IMR-90 (cell line): ENCODE measurements at regions not wholly inside any gene's neighbourhood (a gene's known extent, or its start where the extent isn't known, plus 50 kb on each side); places are given as distances from the start of the nearest gene placed in this dataset.

Experiments
- ATAC-seq: fragments of 200-7000 bp; cut with Tn5 transposase; 2 replicates; pipeline ENCODE4 v1.9.1; 2020; ENCODE audit warnings: low read depth, mild to moderate bottlenecking, moderate library complexity
- BruUV-seq: library from RNA; stranded (reverse); fragments of 400-500 nt; replicated peaks from 2 replicates; lab custom pipeline; 2021; lab: Mats Ljungman, UMichigan
- CTCF ChIA-PET: fragments of 300-600 bp; formaldehyde crosslinking; extraction: SDS; loops from one replicate; lab custom pipeline; 2021; ENCODE audit warnings: antibody characterized with exemption; lab: Yijun Ruan, JAX
- POLR2A ChIA-PET: fragments of 300-600 bp; sonication (Branson Sonifier 250); formaldehyde crosslinking; loops from one replicate; lab custom pipeline; 2022; ENCODE audit warnings: antibody characterized with exemption; ENCODE audit not compliant: unreplicated experiment; lab: Charles Lee
- DNase-seq: peaks from one replicate; pipeline ENCODE4 v3.0.0; 2013
- H2AFZ ChIP-seq: replicated peaks from 2 replicates; pipeline ENCODE3; 2013; ENCODE audit warnings: low read length, mild to moderate bottlenecking; ENCODE audit not compliant: poor library complexity
- H2AK5ac ChIP-seq: 2 replicates; pipeline ENCODE4 v1.6.1; 2013; ENCODE audit warnings: low read depth, low read length, inconsistent platforms
- H2AK9ac ChIP-seq: replicated peaks from 2 replicates; pipeline ENCODE3; 2013; ENCODE audit warnings: mild to moderate bottlenecking, low read depth, low read length, moderate library complexity; ENCODE audit not compliant: poor library complexity
- H2BK120ac ChIP-seq: 2 replicates; pipeline ENCODE4 v1.6.1; 2013; ENCODE audit warnings: low read depth, low read length, inconsistent platforms
- H2BK15ac ChIP-seq: 3 replicates; pipeline ENCODE4 v1.6.1; 2013; ENCODE audit warnings: low read depth, low read length, inconsistent platforms
- H2BK20ac ChIP-seq: 2 replicates; pipeline ENCODE4 v1.6.1; 2013; ENCODE audit warnings: low read depth, mild to moderate bottlenecking, inconsistent platforms, low read length, moderate library complexity
- H2BK5ac ChIP-seq: 2 replicates; pipeline ENCODE4 v1.6.1; 2013; ENCODE audit warnings: mild to moderate bottlenecking, low read depth, low read length, inconsistent platforms; ENCODE audit not compliant: poor library complexity, severe bottlenecking
- H3K14ac ChIP-seq: replicated peaks from 2 replicates; pipeline ENCODE4 v1.6.1; 2013; ENCODE audit warnings: low read depth, low read length, inconsistent platforms
- H3K18ac ChIP-seq: 2 replicates; pipeline ENCODE4 v1.6.1; 2013; ENCODE audit warnings: low read depth, low read length, control low read depth
- H3K23ac ChIP-seq: 2 replicates; pipeline ENCODE4 v1.6.1; 2013; ENCODE audit warnings: low read depth, low read length, inconsistent platforms
- H3K27ac ChIP-seq: 2 replicates; pipeline ENCODE4 v1.5.1; 2013; ENCODE audit warnings: mild to moderate bottlenecking, control low read depth, low read length; ENCODE audit not compliant: insufficient read depth
- H3K27me3 ChIP-seq: 2 replicates; pipeline ENCODE4 v1.6.1; 2013; ENCODE audit warnings: low read length; ENCODE audit not compliant: control insufficient read depth, insufficient read depth
- H3K36me3 ChIP-seq: 2 replicates; pipeline ENCODE4 v1.6.1; 2013; ENCODE audit warnings: low read length, mixed read lengths; ENCODE audit not compliant: control insufficient read depth, insufficient read depth
- H3K4ac ChIP-seq: 2 replicates; pipeline ENCODE4 v1.6.1; 2013; ENCODE audit warnings: low read depth, low read length, inconsistent platforms
- H3K4me1 ChIP-seq: 2 replicates; pipeline ENCODE4 v1.6.1; 2013; ENCODE audit warnings: low read length, mixed read lengths; ENCODE audit not compliant: control insufficient read depth, insufficient read depth
- H3K4me2 ChIP-seq: 2 replicates; pipeline ENCODE4 v1.6.1; 2013; ENCODE audit warnings: low read depth, mild to moderate bottlenecking, control low read depth, low read length, moderate library complexity
- H3K4me3 ChIP-seq: 2 replicates; pipeline ENCODE4 v1.5.1; 2013; ENCODE audit warnings: low read depth, mild to moderate bottlenecking, control low read depth, low read length, moderate library complexity; ENCODE audit not compliant: insufficient read depth
- H3K56ac ChIP-seq: 2 replicates; pipeline ENCODE4 v1.6.1; 2013; ENCODE audit warnings: low read length, inconsistent platforms; ENCODE audit not compliant: insufficient read depth; ENCODE audit errors: extremely low read depth
- H3K79me1 ChIP-seq, 2 experiments: 2 replicates each; pipeline ENCODE4 v1.6.1; 2013; ENCODE audit warnings: low read length in 2 of 2, inconsistent platforms in 1 of 2, low read depth in 1 of 2
- H3K9ac ChIP-seq: 2 replicates; pipeline ENCODE4 v1.6.1; 2013; ENCODE audit warnings: low read depth, low read length, control low read depth
- H3K9me1 ChIP-seq: 2 replicates; pipeline ENCODE4 v1.6.1; 2013; ENCODE audit warnings: low read length, inconsistent platforms; ENCODE audit not compliant: insufficient read depth
- H3K9me3 ChIP-seq: 2 replicates; pipeline ENCODE4 v1.6.1; 2013; ENCODE audit warnings: low read length; ENCODE audit not compliant: control insufficient read depth, insufficient read depth
- H4K20me1 ChIP-seq: 2 replicates; pipeline ENCODE4 v1.6.1; 2013; ENCODE audit warnings: low read length, inconsistent platforms; ENCODE audit not compliant: insufficient read depth
- H4K5ac ChIP-seq: 2 replicates; pipeline ENCODE4 v1.6.1; 2013; ENCODE audit warnings: mild to moderate bottlenecking, low read depth, low read length, control low read depth
- H4K8ac ChIP-seq, 2 experiments: 2 replicates each; pipeline ENCODE4 v1.6.1; 2013; ENCODE audit warnings: low read depth in 2 of 2, low read length in 2 of 2, control low read depth in 1 of 2, inconsistent platforms in 1 of 2
- H4K91ac ChIP-seq: 2 replicates; pipeline ENCODE4 v1.6.1; 2013; ENCODE audit warnings: low read depth, low read length, inconsistent platforms; ENCODE audit not compliant: insufficient read depth
- BHLHE40 ChIP-seq: fragments of 150-350 bp; IDR thresholded peaks from 2 replicates; pipeline ENCODE4 v1.6.1; 2016; ENCODE audit warnings: mild to moderate bottlenecking, low read depth, low read length
- CEBPB ChIP-seq: IDR thresholded peaks from 2 replicates; pipeline ENCODE4 v1.6.1; 2012; ENCODE audit warnings: low read depth, low read length, improper control_type of control experiment
- CHD1 ChIP-seq: IDR thresholded peaks from 2 replicates; pipeline ENCODE4 v1.6.1; 2012; ENCODE audit warnings: low read depth, low read length, improper control_type of control experiment
- FOS ChIP-seq: fragments of 150-350 bp; IDR thresholded peaks from 2 replicates; pipeline ENCODE4 v1.6.1; 2016; ENCODE audit warnings: low read depth, low read length
- MAFK ChIP-seq: IDR thresholded peaks from 2 replicates; pipeline ENCODE4 v1.6.1; 2012; ENCODE audit warnings: low read depth, low read length, improper control_type of control experiment
- MAZ ChIP-seq: IDR thresholded peaks from 2 replicates; pipeline ENCODE4 v1.6.1; 2012; ENCODE audit warnings: low read depth, mild to moderate bottlenecking, low read length, improper control_type of control experiment, moderate library complexity, borderline replicate concordance
- MXI1 ChIP-seq: IDR thresholded peaks from 2 replicates; pipeline ENCODE4 v1.6.1; 2012; ENCODE audit warnings: low read depth, mild to moderate bottlenecking, low read length, moderate library complexity, borderline replicate concordance
- NFE2L2 ChIP-seq: fragments of 150-350 bp; IDR thresholded peaks from 2 replicates; pipeline ENCODE4 v1.6.1; 2016; ENCODE audit warnings: low read depth, mild to moderate bottlenecking, low read length
- POLR2A ChIP-seq: IDR thresholded peaks from 2 replicates; pipeline ENCODE4 v1.6.1; 2012; ENCODE audit warnings: mild to moderate bottlenecking, low read depth, low read length
- RAD21 ChIP-seq: IDR thresholded peaks from 2 replicates; pipeline ENCODE4 v1.6.1; 2012; ENCODE audit warnings: low read length, improper control_type of control experiment
- RCOR1 ChIP-seq: IDR thresholded peaks from 2 replicates; pipeline ENCODE4 v1.6.1; 2012; ENCODE audit warnings: mild to moderate bottlenecking, low read length, improper control_type of control experiment; ENCODE audit not compliant: insufficient replicate concordance
- RFX5 ChIP-seq: IDR thresholded peaks from 2 replicates; pipeline ENCODE4 v1.8.0; 2012; ENCODE audit warnings: low read depth, mild to moderate bottlenecking, low read length, moderate library complexity
- SMC3 ChIP-seq: fragments of 150-350 bp; IDR thresholded peaks from 2 replicates; pipeline ENCODE4 v1.6.1; 2016; ENCODE audit warnings: low read depth, mild to moderate bottlenecking, antibody characterized with exemption, low read length, moderate library complexity
- WGBS, 2 experiments: methylation state at CpG; one replicate each; pipeline versions ENCODE4 v1.1.5 to v1.1.7; 2013; ENCODE audit warnings: missing lambda C conversion rate in 2 of 2; ENCODE audit not compliant: insufficient read length in 1 of 2; ENCODE audit errors: extremely low coverage in 2 of 2; 5-methylcytosine and 5-hydroxymethylcytosine counted together
- dilution Hi-C: fragments of 300-500 bp; cut with HindIII; formaldehyde crosslinking; loops from one replicate; pipeline ENCODE4 v1.14.3; 2018; ENCODE audit warnings: low sequenced_read_pairs; ENCODE audit not compliant: unreplicated experiment
- in situ Hi-C: fragments of 300-500 bp; cut with MboI; formaldehyde crosslinking; loops from 3 replicates; pipeline ENCODE4 v1.14.3; 2019; ENCODE audit warnings: low sequenced_read_pairs, inconsistent platforms, mixed read lengths
- intact Hi-C: fragments of 100-400 bp; cut with micrococcal nuclease; formaldehyde crosslinking; loops from 2 replicates; pipeline ENCODE4 v1.10.0; 2022
- TF ChIP-seq, protein P1 (sequence below): conservative IDR thresholded peaks from 2 replicates; pipeline ENCODE4 v1.5.1; 2012; ENCODE audit warnings: mild to moderate bottlenecking, low read depth, low read length, improper control_type of control experiment
- TF ChIP-seq, protein P2 (sequence below): fragments of 150-350 bp; IDR thresholded peaks from 2 replicates; pipeline ENCODE4 v1.6.1; 2016; ENCODE audit warnings: low read depth, mild to moderate bottlenecking, low read length, moderate library complexity, borderline replicate concordance

DNA sequence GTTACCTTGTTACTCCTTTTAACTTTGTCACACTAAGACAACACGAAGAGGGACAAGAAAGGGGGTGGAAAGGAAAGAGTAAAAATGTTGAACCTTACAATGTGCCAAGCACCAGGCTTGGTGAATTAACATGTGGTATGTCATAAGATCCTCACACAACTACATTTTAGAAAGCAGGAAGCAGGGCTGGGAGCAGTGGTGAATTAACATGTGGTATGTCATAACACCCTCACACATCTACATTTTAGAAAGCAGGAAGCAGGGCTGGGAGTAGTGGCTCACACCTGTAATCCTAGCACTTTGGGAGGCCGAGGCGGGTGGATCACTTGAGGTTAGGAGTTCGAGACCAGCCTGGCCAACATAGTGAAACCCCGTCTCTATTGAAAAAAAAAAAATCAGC lies 159.3 kb upstream of the CHAC2 start:
- Histone ChIP-seq H3K4me2 (no peak overlapping the region), H2AK9ac (no peak overlapping the region), H3K4ac (no peak overlapping the region), H3K14ac (no peak overlapping the region), H3K9me1 (no peaks in the 10 kb centered on the region), H3K18ac (no peak overlapping the region), H3K79me1 (no peaks in the 10 kb centered on the region), H3K9ac (no peak overlapping the region), H3K4me1 (no peaks in the 10 kb centered on the region), H4K91ac (no peak overlapping the region), H3K9me3 (no peaks in the 10 kb centered on the region), H4K5ac (no peak overlapping the region), H2AFZ (no peak overlapping the region), H2BK120ac (no peak overlapping the region), H3K23ac (no peak overlapping the region), H3K36me3 (no peaks in the 10 kb centered on the region), H2AK5ac (no peak overlapping the region), H4K20me1 (no peaks in the 10 kb centered on the region), H3K4me3 (no peak overlapping the region), H3K56ac (no peak overlapping the region), H2BK15ac (no peak overlapping the region), H2BK20ac (no peak overlapping the region), H2BK5ac (no peak overlapping the region), H4K8ac (no peak overlapping the region), H3K27me3 (no peaks in the 10 kb centered on the region; the same call in 1 of the 2 replicates), H3K27ac (no peak overlapping the region)
- 79% methylated on average over 2 of the region's 5 CpGs; no CpG with 5 or more reads in 1 of the 2 experiments for WGBS, 2 experiments
- CTCF ChIA-PET: no interaction called here
- in situ Hi-C loops (no loop called here), dilution Hi-C loops (no loop called here), intact Hi-C loops (no loop called here)
- TF ChIP-seq FOS (no peak), POLR2A (no peak), RCOR1 (no peak), RAD21 (no peak), CHD1 (no peak), RFX5 (no peak), SMC3 (no peak), NFE2L2 (no peak), CEBPB (no peak), MAZ (no peak), BHLHE40 (no peak), MXI1 (no peak), MAFK (no peak)
- TF ChIP-seq, protein P1, sequence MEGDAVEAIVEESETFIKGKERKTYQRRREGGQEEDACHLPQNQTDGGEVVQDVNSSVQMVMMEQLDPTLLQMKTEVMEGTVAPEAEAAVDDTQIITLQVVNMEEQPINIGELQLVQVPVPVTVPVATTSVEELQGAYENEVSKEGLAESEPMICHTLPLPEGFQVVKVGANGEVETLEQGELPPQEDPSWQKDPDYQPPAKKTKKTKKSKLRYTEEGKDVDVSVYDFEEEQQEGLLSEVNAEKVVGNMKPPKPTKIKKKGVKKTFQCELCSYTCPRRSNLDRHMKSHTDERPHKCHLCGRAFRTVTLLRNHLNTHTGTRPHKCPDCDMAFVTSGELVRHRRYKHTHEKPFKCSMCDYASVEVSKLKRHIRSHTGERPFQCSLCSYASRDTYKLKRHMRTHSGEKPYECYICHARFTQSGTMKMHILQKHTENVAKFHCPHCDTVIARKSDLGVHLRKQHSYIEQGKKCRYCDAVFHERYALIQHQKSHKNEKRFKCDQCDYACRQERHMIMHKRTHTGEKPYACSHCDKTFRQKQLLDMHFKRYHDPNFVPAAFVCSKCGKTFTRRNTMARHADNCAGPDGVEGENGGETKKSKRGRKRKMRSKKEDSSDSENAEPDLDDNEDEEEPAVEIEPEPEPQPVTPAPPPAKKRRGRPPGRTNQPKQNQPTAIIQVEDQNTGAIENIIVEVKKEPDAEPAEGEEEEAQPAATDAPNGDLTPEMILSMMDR: no peak
- TF ChIP-seq, protein P2, sequence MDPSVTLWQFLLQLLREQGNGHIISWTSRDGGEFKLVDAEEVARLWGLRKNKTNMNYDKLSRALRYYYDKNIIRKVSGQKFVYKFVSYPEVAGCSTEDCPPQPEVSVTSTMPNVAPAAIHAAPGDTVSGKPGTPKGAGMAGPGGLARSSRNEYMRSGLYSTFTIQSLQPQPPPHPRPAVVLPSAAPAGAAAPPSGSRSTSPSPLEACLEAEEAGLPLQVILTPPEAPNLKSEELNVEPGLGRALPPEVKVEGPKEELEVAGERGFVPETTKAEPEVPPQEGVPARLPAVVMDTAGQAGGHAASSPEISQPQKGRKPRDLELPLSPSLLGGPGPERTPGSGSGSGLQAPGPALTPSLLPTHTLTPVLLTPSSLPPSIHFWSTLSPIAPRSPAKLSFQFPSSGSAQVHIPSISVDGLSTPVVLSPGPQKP: no peak
- DNase-seq: no peak
- POLR2A ChIA-PET: interaction anchor here (0.6 kb wide), 1 partner anchor 1069 kb away, joined by 4 read pairs; no protein-coding TSS in a partner anchor
- no peak for ATAC-seq
- no TSS peak for BruUV-seq
